WTC11 (cell line): ENCODE measurements at regions not wholly inside any gene's neighbourhood (a gene's known extent, or its start where the extent isn't known, plus 50 kb on each side); places are given as distances from the start of the nearest gene placed in this dataset.

Source experiments
- ATF3 ChIP-seq: sonication (generic); formaldehyde crosslinking; conservative IDR thresholded peaks from 2 replicates; pipeline ENCODE4 v1.8.1; 2022; ENCODE audit warnings: mild to moderate bottlenecking, missing genetic modification reagents
- CBFB ChIP-seq: sonication (generic); formaldehyde crosslinking; IDR thresholded peaks from 2 replicates; pipeline ENCODE4 v1.8.1; 2022; ENCODE audit warnings: mild to moderate bottlenecking, low read depth, missing genetic modification reagents
- CTCF ChIP-seq: fragments of 200-600 bp; IDR thresholded peaks from 2 replicates; pipeline ENCODE4 v1.8.0; 2022; ENCODE audit warnings: antibody characterized with exemption
- EMX1 ChIP-seq: fragments of 250-450 bp; sonication (Bioruptor Pico); IDR thresholded peaks from 2 replicates; pipeline ENCODE4 v1.8.0; 2021; ENCODE audit warnings: mild to moderate bottlenecking
- FOXK1 ChIP-seq: sonication (generic); formaldehyde crosslinking; IDR thresholded peaks from 2 replicates; pipeline ENCODE4 v1.8.0; 2022; ENCODE audit warnings: mild to moderate bottlenecking, moderate library complexity, missing genetic modification reagents
- FOXP4 ChIP-seq: sonication (generic); formaldehyde crosslinking; IDR thresholded peaks from 2 replicates; pipeline ENCODE4 v1.8.0; 2022; ENCODE audit warnings: mild to moderate bottlenecking, missing genetic modification reagents
- GABPB1 ChIP-seq: sonication (generic); formaldehyde crosslinking; IDR thresholded peaks from 2 replicates; pipeline ENCODE4 v1.8.1; 2023; ENCODE audit warnings: mild to moderate bottlenecking, missing genetic modification reagents
- MLX ChIP-seq: sonication (generic); formaldehyde crosslinking; IDR thresholded peaks from 2 replicates; pipeline ENCODE4 v1.8.1; 2023; ENCODE audit warnings: mild to moderate bottlenecking, missing genetic modification reagents, moderate library complexity
- MXD4 ChIP-seq: fragments of 250-450 bp; sonication (Bioruptor Pico); IDR thresholded peaks from 2 replicates; pipeline ENCODE4 v1.8.0; 2021; ENCODE audit warnings: mild to moderate bottlenecking, moderate library complexity, borderline replicate concordance
- NFE2L1 ChIP-seq: sonication (generic); formaldehyde crosslinking; IDR thresholded peaks from 2 replicates; pipeline ENCODE4 v1.8.1; 2023; ENCODE audit warnings: missing genetic modification reagents
- NFYB ChIP-seq: sonication (generic); formaldehyde crosslinking; conservative IDR thresholded peaks from 2 replicates; pipeline ENCODE4 v1.8.0; 2022; ENCODE audit warnings: low read depth, missing genetic modification reagents
- USF1 ChIP-seq: sonication (generic); formaldehyde crosslinking; IDR thresholded peaks from 2 replicates; pipeline ENCODE4 v1.8.0; 2022; ENCODE audit warnings: mild to moderate bottlenecking, missing genetic modification reagents
- ZNF121 ChIP-seq: sonication (generic); formaldehyde crosslinking; IDR thresholded peaks from 2 replicates; pipeline ENCODE4 v1.8.0; 2023; ENCODE audit warnings: missing genetic modification reagents

- TF ChIP-seq FOXK1 (CRISPR knock-in tag) (no peak), NFYB (CRISPR knock-in tag) (no peak), GABPB1 (no peak), NFE2L1 (no peak), ATF3 (CRISPR knock-in tag) (no peak), CTCF (no peak), MLX (CRISPR knock-in tag) (no peak), MXD4 (CRISPR knock-in tag) (no peak), USF1 (CRISPR knock-in tag) (no peak), CBFB (CRISPR knock-in tag) (no peak), ZNF121 (no peak), EMX1 (CRISPR knock-in tag) (no peak), FOXP4 (no peak)
Observed at GRCh38 chr6:137588472-137588871, 94.3 kb upstream of the OLIG3 start.
